ENCODE measurements at regions not wholly inside any gene's neighbourhood (a gene's known extent, or its start where the extent isn't known, plus 50 kb on each side); places are given as distances from the start of the nearest gene placed in this dataset.

DNA sequence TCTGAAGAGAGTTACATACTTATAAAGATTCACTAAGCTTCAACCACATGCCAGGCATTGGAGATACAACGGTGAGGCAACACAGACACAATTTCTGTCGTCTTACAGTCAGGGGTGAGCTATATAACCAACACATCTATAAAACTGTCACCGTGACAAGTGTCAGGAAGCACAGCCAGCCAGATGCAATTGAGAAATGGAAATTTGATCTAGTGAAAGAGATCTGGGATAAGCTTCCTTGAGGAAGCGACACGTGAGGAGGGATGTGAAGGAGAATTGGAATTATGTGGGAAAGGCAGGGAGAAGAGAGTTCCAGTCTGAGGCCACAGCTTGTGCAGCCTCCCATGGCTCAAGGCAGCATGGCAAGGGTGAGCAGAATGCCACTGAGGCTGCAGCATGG lies 50.9 kb upstream of the ZNF354B start:
- ATAC-seq (replicated peaks), result no peak
- Mint-ChIP-seq H3K36me3 (ENCODE audit: low read depth) (no peaks in the 10 kb centered on the region), H3K27ac (no peak overlapping the region), H3K9me3 (no peaks in the 10 kb centered on the region), H3K4me1 (no peaks in the 10 kb centered on the region), H3K27me3 (peaks cover 17% of the 10 kb centered on the region), H3K4me3 (no peak overlapping the region)

GRCh38 chr5:178801021-178801420 lies 58.7 kb upstream of the ZNF354B start:
- H3K4me1 Mint-ChIP-seq, result no peaks in the 10 kb centered on the region
- H3K4me3 Mint-ChIP-seq, result no peak overlapping the region
- no peaks in the 10 kb centered on the region for H3K36me3 Mint-ChIP-seq (ENCODE audit: low read depth)
- H3K9me3 Mint-ChIP-seq, result no peaks in the 10 kb centered on the region
- H3K27ac Mint-ChIP-seq, result no peak overlapping the region
- ATAC-seq (replicated peaks), result no peak
- H3K27me3 Mint-ChIP-seq, result peaks cover 16% of the 10 kb centered on the region

GRCh38 chr5:178797546-178798440 lies 62.0 kb upstream of the ZNF354B start:
- ATAC-seq (replicated peaks), result no peak

GRCh38 chr5:178797101-178797521 lies 62.6 kb upstream of the ZNF354B start:
- H3K36me3 Mint-ChIP-seq (ENCODE audit: low read depth), result no peaks in the 10 kb centered on the region
- no peak overlapping the region for H3K27ac Mint-ChIP-seq
- H3K4me3 Mint-ChIP-seq, result no peak overlapping the region
- H3K4me1 Mint-ChIP-seq, result no peaks in the 10 kb centered on the region
- ATAC-seq (replicated peaks), result peak; percentile 23
- H3K27me3 Mint-ChIP-seq, result peaks cover 14% of the 10 kb centered on the region
- no peaks in the 10 kb centered on the region for H3K9me3 Mint-ChIP-seq

More at GRCh38 chr5:178797546-178798440, 62.0 kb upstream of the ZNF354B start:
- no peaks in the 10 kb centered on the region for H3K36me3 Mint-ChIP-seq (ENCODE audit: low read depth)
- no peak overlapping the region for H3K4me3 Mint-ChIP-seq
- peaks cover 14% of the 10 kb centered on the region for H3K27me3 Mint-ChIP-seq
- H3K27ac Mint-ChIP-seq, result no peak overlapping the region
- no peaks in the 10 kb centered on the region for H3K9me3 Mint-ChIP-seq
- H3K4me1 Mint-ChIP-seq, result no peaks in the 10 kb centered on the region

GRCh38 chr5:178796165-178796945 lies 63.4 kb upstream of the ZNF354B start:
- Mint-ChIP-seq H3K36me3 (ENCODE audit: low read depth) (no peaks in the 10 kb centered on the region), H3K27ac (no peak overlapping the region), H3K27me3 (peaks cover 9% of the 10 kb centered on the region), H3K9me3 (no peaks in the 10 kb centered on the region), H3K4me1 (no peaks in the 10 kb centered on the region), H3K4me3 (no peak overlapping the region)
- no peak for ATAC-seq (replicated peaks)

- Mint-ChIP-seq H3K27me3 (peaks cover 10% of the 10 kb centered on the region), H3K4me3 (no peak overlapping the region), H3K27ac (no peak overlapping the region), H3K36me3 (ENCODE audit: low read depth) (no peaks in the 10 kb centered on the region), H3K4me1 (no peaks in the 10 kb centered on the region), H3K9me3 (no peaks in the 10 kb centered on the region)
- ATAC-seq (replicated peaks), result no peak
These were observed 64.0 kb upstream of the ZNF354A start for GRCh38 chr5:178794433-178794832.

DNA sequence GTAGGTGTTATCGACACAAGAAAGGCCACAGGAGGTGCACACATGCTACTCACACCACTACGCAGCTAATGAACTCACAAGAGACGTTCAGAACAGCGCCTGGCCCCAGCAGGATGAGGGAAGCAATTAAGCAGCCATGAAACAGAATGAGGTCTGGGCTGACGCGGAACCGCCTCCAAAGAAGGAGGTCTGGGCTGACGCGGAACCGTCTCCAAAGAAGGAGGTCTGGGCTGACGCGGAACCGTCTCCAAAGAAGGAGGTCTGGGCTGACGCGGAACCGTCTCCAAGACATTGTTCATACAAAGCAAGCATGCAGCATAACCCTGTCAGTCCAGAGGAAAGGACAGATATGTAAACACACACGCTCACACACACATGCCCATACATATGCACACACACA lies 63.2 kb upstream of the ZNF354A start:
- Mint-ChIP-seq H3K27ac (no peak overlapping the region), H3K4me1 (no peaks in the 10 kb centered on the region), H3K27me3 (peaks cover 14% of the 10 kb centered on the region), H3K4me3 (no peak overlapping the region), H3K9me3 (no peaks in the 10 kb centered on the region), H3K36me3 (ENCODE audit: low read depth) (no peaks in the 10 kb centered on the region)
- no peak for ATAC-seq (replicated peaks)

DNA sequence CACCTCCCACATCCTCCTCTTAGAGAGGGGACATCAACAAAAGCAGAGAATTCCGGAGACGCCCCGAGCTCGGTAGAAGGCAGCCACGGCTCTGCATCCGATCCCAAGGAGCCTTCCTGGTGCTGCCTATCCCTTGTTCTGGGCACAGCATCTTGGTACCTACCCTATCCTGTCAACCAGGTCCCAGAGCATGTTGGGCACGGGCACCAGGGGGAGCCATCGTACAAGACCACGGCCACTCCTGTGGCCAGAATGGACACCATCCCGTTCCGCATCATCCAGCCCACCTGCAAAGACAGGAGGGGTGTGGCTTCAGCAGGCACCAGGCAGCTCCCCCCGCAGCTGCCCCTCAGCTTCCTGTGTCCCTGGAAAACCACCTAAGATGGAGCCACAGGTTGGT lies 62.7 kb upstream of the ZNF354A start:
- no peaks in the 10 kb centered on the region for H3K36me3 Mint-ChIP-seq (ENCODE audit: low read depth)
- H3K4me1 Mint-ChIP-seq, result no peaks in the 10 kb centered on the region
- no peak for ATAC-seq (replicated peaks)
- no peak overlapping the region for H3K27ac Mint-ChIP-seq
- no peaks in the 10 kb centered on the region for H3K9me3 Mint-ChIP-seq
- H3K4me3 Mint-ChIP-seq, result no peak overlapping the region
- H3K27me3 Mint-ChIP-seq, result peaks cover 14% of the 10 kb centered on the region

DNA sequence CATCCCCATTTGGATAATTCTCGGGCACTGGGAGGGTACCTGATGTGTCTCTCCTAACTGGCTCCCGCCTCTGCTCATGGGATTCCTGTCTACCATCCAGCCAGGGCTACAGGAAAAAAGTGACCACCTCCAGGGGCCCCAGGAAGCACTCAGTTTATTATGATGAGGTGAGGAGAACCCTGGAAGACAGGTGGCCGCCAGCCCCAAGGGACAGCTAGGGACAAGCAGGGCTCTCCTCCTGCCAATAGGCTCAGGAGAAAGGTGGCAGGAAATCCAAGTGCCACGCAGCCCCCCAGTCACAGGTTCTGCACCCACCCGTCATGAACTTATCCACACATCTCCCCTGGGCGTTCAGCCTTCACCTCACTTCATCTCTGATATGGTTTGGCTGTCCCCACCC lies 61.5 kb upstream of the ZNF354A start:
- no peak for ATAC-seq (replicated peaks)
- Mint-ChIP-seq H3K4me3 (no peak overlapping the region), H3K9me3 (no peaks in the 10 kb centered on the region), H3K27me3 (peaks cover 10% of the 10 kb centered on the region), H3K27ac (no peak overlapping the region), H3K36me3 (ENCODE audit: low read depth) (no peaks in the 10 kb centered on the region), H3K4me1 (no peaks in the 10 kb centered on the region)

DNA sequence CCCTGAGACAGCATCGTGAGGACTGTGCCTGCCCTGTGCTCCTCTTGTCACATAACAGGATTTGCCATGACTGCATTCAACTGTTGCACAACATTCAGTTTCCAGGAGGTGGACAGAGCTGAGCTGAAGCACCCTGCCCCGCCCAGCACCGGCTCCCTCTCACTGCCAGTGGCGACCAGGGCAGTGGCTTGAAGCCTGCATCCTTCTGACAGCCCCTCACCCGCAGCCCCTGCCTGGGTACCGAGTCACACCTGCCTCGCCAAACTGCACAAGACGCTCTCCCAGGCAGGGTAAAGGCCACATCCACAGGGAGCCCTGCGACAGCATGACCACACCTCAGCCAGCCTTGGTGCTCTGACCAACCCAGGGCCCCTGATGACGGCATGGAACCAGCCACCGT lies 59.9 kb upstream of the ZNF354A start:
- Mint-ChIP-seq H3K36me3 (ENCODE audit: low read depth) (no peaks in the 10 kb centered on the region), H3K27ac (no peak overlapping the region), H3K9me3 (no peaks in the 10 kb centered on the region), H3K4me3 (no peak overlapping the region), H3K4me1 (no peaks in the 10 kb centered on the region), H3K27me3 (peaks cover 10% of the 10 kb centered on the region)
- no peak for ATAC-seq (replicated peaks)

- H3K27ac Mint-ChIP-seq, result no peak overlapping the region
- ATAC-seq (replicated peaks), result no peak
These were observed 58.1 kb upstream of the ZNF354A start for GRCh38 chr5:178788381-178789085.

DNA sequence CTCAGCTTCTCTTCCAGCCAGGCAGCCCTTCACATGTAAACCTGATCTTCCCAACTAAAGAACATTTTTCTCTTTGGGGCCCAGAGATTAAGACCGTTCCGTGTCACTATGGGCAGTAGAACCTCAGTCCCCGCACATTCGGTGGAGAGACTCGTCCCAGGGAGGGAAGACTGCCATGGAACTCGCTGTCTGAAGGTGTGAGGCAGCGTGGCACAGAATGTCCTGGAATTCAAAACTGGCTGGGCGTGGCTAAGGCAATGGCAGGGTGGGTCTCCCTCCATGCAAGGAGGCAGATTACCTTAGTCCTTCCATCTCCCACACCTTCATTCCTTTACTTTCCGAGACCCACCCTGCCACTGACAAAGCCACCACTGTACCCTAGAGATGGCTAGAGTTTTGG lies 57.4 kb upstream of the ZNF354A start:
- H3K4me1 Mint-ChIP-seq, result no peaks in the 10 kb centered on the region
- H3K27me3 Mint-ChIP-seq, result peaks cover 10% of the 10 kb centered on the region
- no peaks in the 10 kb centered on the region for H3K36me3 Mint-ChIP-seq (ENCODE audit: low read depth)
- no peak overlapping the region for H3K4me3 Mint-ChIP-seq
- H3K27ac Mint-ChIP-seq, result no peak overlapping the region
- no peaks in the 10 kb centered on the region for H3K9me3 Mint-ChIP-seq
- ATAC-seq (replicated peaks), result no peak

More at GRCh38 chr5:178788381-178789085, 58.1 kb upstream of the ZNF354A start:
- H3K4me1 Mint-ChIP-seq, result no peaks in the 10 kb centered on the region
- no peaks in the 10 kb centered on the region for H3K9me3 Mint-ChIP-seq
- no peaks in the 10 kb centered on the region for H3K36me3 Mint-ChIP-seq (ENCODE audit: low read depth)
- H3K27me3 Mint-ChIP-seq, result peaks cover 10% of the 10 kb centered on the region
- no peak overlapping the region for H3K4me3 Mint-ChIP-seq

DNA sequence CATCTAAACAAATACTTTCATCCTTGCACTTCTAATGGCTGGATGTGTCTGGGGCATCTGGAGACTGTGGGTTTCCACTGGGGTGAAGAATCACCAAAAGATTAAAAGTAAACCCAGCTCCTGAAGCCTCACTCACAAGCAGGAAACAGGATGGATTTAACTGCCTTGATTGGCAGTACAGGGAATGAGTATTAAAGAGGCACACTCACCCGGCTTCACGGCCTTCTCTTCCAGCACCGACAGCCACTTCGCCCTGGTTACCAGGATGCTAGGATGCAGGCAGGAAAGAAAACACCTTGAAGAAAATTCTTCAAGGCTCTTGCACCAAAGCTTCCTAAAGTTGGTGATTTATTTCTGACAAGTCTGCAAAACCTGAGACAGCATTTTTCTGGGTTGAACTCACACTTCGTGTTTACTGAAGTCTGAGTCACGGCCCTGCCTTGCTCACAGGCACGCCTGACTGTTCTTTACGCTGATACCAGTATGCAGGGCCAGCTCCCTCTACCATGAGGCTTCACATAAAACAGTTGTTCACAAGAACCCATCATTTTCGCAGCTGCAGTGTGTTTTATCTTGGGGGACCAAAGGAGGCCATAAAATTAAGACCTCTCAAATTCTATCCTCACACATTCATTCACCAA lies 56.5 kb upstream of the ZNF354A start:
- H3K4me3 Mint-ChIP-seq, result no peak overlapping the region
- no peak overlapping the region for H3K27ac Mint-ChIP-seq
- peaks cover 10% of the 10 kb centered on the region for H3K27me3 Mint-ChIP-seq
- H3K4me1 Mint-ChIP-seq, result no peaks in the 10 kb centered on the region
- no peaks in the 10 kb centered on the region for H3K36me3 Mint-ChIP-seq (ENCODE audit: low read depth)
- no peak for ATAC-seq (replicated peaks)
- no peaks in the 10 kb centered on the region for H3K9me3 Mint-ChIP-seq

DNA sequence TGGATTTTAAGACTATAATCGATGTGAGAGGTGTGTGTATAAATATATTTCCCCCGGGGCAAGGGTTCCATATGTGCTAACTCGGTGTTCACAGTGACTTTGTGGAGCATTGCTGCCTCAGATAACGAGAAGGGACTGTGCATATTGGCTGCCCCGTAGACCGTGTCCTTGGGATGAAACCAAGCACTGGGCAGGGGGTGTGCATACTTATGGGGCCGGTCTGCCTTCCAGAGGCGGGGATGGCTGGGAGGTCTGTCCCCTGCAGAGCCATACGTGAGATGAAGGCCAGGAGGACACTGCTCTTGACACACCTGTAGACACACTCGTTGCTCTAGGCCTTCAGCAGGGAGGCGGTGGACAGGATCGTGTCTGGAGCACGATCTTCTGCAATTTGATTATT lies 56.0 kb upstream of the ZNF354A start:
- Mint-ChIP-seq H3K27me3 (peaks cover 10% of the 10 kb centered on the region), H3K9me3 (no peaks in the 10 kb centered on the region), H3K4me3 (no peak overlapping the region), H3K36me3 (ENCODE audit: low read depth) (no peaks in the 10 kb centered on the region), H3K27ac (no peak overlapping the region), H3K4me1 (no peaks in the 10 kb centered on the region)
- no peak for ATAC-seq (replicated peaks)

All from activated T-helper 17 cell treated with anti-CD3 and anti-CD28 coated beads, Interleukin-2, amount 50 U/mL, for 72 hours (primary cell).